KMS-11 (cell line): ENCODE measurements at regions not wholly inside any gene's neighbourhood (a gene's known extent, or its start where the extent isn't known, plus 50 kb on each side); places are given as distances from the start of the nearest gene placed in this dataset.

Experiments
- H2AFZ ChIP-seq: fragments of 200-600 bp; sonication (generic); 2 replicates; pipeline ENCODE4 v1.6.1; 2016; ENCODE audit warnings: antibody characterized with exemption, mixed run types, low read depth
- H3K27ac ChIP-seq: fragments of 200-600 bp; sonication (generic); 2 replicates; pipeline ENCODE4 v1.6.1; 2016; ENCODE audit warnings: mild to moderate bottlenecking, mixed run types
- H3K27me3 ChIP-seq: fragments of 200-600 bp; sonication (generic); 2 replicates; pipeline ENCODE4 v1.6.1; 2017; ENCODE audit warnings: mild to moderate bottlenecking, low read depth, mixed run types, moderate library complexity; ENCODE audit not compliant: insufficient read depth
- H3K36me3 ChIP-seq: fragments of 200-600 bp; sonication (generic); 2 replicates; pipeline ENCODE4 v1.6.1; 2017; ENCODE audit warnings: mild to moderate bottlenecking, mixed run types; ENCODE audit not compliant: insufficient read depth
- H3K4me1 ChIP-seq: fragments of 200-600 bp; sonication (generic); 2 replicates; pipeline ENCODE4 v1.6.1; 2016; ENCODE audit warnings: mild to moderate bottlenecking, low read depth, mixed run types; ENCODE audit not compliant: poor library complexity, severe bottlenecking
- H3K4me2 ChIP-seq: fragments of 200-600 bp; sonication (generic); 2 replicates; pipeline ENCODE4 v1.7.0; 2016; ENCODE audit warnings: mild to moderate bottlenecking, mixed run types
- H3K4me3 ChIP-seq: fragments of 200-600 bp; sonication (generic); IDR thresholded peaks from 2 replicates; pipeline ENCODE4 v1.6.1; 2017; ENCODE audit warnings: low read depth, low read length, mixed read lengths; ENCODE audit not compliant: insufficient read depth
- H3K79me2 ChIP-seq: fragments of 200-600 bp; sonication (generic); 2 replicates; pipeline ENCODE4 v1.6.1; 2016; ENCODE audit warnings: low read depth, mixed run types; ENCODE audit not compliant: insufficient read depth
- H3K9ac ChIP-seq: fragments of 200-600 bp; sonication (generic); 2 replicates; pipeline ENCODE4 v1.6.1; 2016; ENCODE audit warnings: mild to moderate bottlenecking, mixed run types
- H4K20me1 ChIP-seq: fragments of 200-600 bp; sonication (generic); 2 replicates; pipeline ENCODE4 v1.6.1; 2016; ENCODE audit warnings: mild to moderate bottlenecking, mixed run types; ENCODE audit not compliant: insufficient read depth
- TF ChIP-seq, protein P1 (sequence below): fragments of 200-600 bp; sonication (generic); conservative IDR thresholded peaks from 2 replicates; pipeline ENCODE4 v1.6.1; 2017; ENCODE audit warnings: low read depth, mild to moderate bottlenecking, antibody characterized with exemption, low read length, moderate library complexity, mixed read lengths

DNA sequence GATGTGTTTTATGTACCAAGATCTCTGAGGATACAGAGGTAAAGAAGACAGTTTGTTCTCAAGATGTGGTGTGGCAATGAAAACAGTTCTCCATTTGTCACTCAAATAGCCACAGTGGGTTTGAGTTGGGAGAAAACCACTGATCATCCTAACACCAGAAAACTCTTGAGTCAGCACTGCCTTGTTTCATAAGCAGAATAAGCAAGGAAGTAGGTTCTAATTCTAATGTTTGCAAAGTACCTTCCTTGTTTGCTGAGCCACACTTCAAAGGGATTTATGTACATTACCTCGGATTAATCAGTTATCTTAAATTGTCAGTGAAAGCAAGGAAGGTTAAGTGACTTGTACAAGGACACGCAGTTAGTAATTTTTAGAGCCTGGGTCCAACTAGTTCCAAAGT, 107.8 kb upstream of the BOC start:
- peaks cover 9% of the 10 kb centered on the region for H3K4me1 ChIP-seq
- no peak overlapping the region for H3K9ac ChIP-seq
- H2AFZ ChIP-seq, result no peak overlapping the region
- H3K79me2 ChIP-seq, result no peaks in the 10 kb centered on the region
- TF ChIP-seq, protein P1, sequence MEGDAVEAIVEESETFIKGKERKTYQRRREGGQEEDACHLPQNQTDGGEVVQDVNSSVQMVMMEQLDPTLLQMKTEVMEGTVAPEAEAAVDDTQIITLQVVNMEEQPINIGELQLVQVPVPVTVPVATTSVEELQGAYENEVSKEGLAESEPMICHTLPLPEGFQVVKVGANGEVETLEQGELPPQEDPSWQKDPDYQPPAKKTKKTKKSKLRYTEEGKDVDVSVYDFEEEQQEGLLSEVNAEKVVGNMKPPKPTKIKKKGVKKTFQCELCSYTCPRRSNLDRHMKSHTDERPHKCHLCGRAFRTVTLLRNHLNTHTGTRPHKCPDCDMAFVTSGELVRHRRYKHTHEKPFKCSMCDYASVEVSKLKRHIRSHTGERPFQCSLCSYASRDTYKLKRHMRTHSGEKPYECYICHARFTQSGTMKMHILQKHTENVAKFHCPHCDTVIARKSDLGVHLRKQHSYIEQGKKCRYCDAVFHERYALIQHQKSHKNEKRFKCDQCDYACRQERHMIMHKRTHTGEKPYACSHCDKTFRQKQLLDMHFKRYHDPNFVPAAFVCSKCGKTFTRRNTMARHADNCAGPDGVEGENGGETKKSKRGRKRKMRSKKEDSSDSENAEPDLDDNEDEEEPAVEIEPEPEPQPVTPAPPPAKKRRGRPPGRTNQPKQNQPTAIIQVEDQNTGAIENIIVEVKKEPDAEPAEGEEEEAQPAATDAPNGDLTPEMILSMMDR, result no peak
- no peaks in the 10 kb centered on the region for H3K27me3 ChIP-seq
- no peak overlapping the region for H3K4me3 ChIP-seq
- no peaks in the 10 kb centered on the region for H4K20me1 ChIP-seq
- H3K4me2 ChIP-seq, result no peak overlapping the region
- no peak overlapping the region for H3K27ac ChIP-seq
- H3K36me3 ChIP-seq, result no peaks in the 10 kb centered on the region

- Histone ChIP-seq H3K27me3 (no peaks in the 10 kb centered on the region), H3K36me3 (no peaks in the 10 kb centered on the region), H3K27ac (no peak overlapping the region), H3K4me2 (no peak overlapping the region), H4K20me1 (no peaks in the 10 kb centered on the region), H3K4me1 (peaks cover 9% of the 10 kb centered on the region), H3K79me2 (no peaks in the 10 kb centered on the region), H2AFZ (no peak overlapping the region), H3K9ac (no peak overlapping the region), H3K4me3 (no peak overlapping the region)
- TF ChIP-seq, protein P1, result no peak
These were observed 106.8 kb upstream of the BOC start for GRCh38 chr3:113104357-113105092.

DNA sequence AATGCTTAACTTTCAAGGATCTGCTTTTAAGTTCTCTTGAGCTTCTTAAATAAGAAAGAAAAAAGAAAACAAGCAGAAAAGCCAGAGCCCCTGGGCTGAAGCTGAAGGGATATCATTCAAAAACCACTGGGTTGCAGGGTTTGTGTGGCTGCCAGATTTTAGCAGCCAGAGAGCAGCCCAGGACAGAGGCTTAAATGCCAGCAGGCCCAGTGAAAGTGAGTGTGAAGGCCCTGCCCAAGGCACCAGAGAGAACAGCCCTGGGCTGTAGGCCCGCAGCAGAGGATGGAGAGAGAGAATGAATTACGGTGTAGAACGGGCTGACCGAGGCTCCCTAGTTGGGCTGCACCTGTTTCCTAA, 106.3 kb upstream of the BOC start:
- H3K4me1 ChIP-seq, result peaks cover 9% of the 10 kb centered on the region
- no peak overlapping the region for H2AFZ ChIP-seq
- H3K27me3 ChIP-seq, result no peaks in the 10 kb centered on the region
- no peak overlapping the region for H3K4me2 ChIP-seq
- no peaks in the 10 kb centered on the region for H3K79me2 ChIP-seq
- no peak overlapping the region for H3K9ac ChIP-seq
- no peaks in the 10 kb centered on the region for H3K36me3 ChIP-seq
- no peaks in the 10 kb centered on the region for H4K20me1 ChIP-seq
- TF ChIP-seq, protein P1, result no peak
- no peak overlapping the region for H3K4me3 ChIP-seq
- H3K27ac ChIP-seq, result no peak overlapping the region

DNA sequence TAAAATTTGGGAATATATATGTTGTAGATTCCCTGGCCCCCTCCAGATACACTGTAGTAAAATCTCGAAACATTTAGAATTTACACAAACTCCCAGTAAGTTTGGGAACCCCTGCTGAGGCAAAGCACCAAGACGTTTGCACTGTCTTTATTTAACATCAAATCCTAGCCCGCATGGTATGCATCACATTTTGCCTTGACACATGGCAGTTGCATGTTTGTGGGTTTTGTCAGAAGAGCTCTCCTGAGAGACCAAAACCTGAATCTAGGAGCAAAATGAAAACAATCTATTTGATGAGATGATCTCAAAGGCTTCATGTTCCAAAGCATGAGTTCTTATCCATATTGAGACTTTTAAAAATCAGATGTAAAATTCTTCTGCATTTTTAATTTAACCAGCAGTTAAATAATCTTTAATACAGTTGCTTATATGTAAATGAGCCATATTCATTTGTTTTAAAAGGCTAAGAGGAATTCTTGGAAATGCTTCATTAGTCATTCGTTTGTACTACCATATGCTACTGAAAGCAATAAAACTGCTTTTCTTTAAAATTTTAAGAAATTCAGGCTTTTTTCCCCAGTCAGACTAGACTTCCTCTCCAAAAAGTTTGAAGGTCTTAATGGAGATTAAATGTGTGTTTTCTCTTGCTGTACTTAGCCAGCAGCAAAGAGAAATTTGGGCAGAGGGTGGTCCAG, 105.2 kb upstream of the BOC start:
- H3K4me1 ChIP-seq, result peaks cover 9% of the 10 kb centered on the region
- H3K9ac ChIP-seq, result no peak overlapping the region
- no peaks in the 10 kb centered on the region for H3K79me2 ChIP-seq
- H2AFZ ChIP-seq, result no peak overlapping the region
- no peak overlapping the region for H3K4me3 ChIP-seq
- H3K27me3 ChIP-seq, result no peaks in the 10 kb centered on the region
- H4K20me1 ChIP-seq, result no peaks in the 10 kb centered on the region
- TF ChIP-seq, protein P1, result no peak
- H3K36me3 ChIP-seq, result no peaks in the 10 kb centered on the region
- no peak overlapping the region for H3K27ac ChIP-seq
- no peak overlapping the region for H3K4me2 ChIP-seq
